Myocyte (in vitro differentiated cells): ENCODE measurements at regions not wholly inside any gene's neighbourhood (a gene's known extent, or its start where the extent isn't known, plus 50 kb on each side); places are given as distances from the start of the nearest gene placed in this dataset.
"Not testable (repeated sequence)": the region's sequence is repeated elsewhere in the genome, so short reads cannot be mapped to it uniquely, and the experiment has no call there.

Experiments
- DNase-seq: peaks from one replicate; pipeline ENCODE4 v3.0.0-alpha.2; 2012; ENCODE audit warnings: low read depth

- DNase-seq = peak; percentile 1
Observed at GRCh38 chr20:48060841-48061720, 275.8 kb upstream of the SULF2 start.

DNA sequence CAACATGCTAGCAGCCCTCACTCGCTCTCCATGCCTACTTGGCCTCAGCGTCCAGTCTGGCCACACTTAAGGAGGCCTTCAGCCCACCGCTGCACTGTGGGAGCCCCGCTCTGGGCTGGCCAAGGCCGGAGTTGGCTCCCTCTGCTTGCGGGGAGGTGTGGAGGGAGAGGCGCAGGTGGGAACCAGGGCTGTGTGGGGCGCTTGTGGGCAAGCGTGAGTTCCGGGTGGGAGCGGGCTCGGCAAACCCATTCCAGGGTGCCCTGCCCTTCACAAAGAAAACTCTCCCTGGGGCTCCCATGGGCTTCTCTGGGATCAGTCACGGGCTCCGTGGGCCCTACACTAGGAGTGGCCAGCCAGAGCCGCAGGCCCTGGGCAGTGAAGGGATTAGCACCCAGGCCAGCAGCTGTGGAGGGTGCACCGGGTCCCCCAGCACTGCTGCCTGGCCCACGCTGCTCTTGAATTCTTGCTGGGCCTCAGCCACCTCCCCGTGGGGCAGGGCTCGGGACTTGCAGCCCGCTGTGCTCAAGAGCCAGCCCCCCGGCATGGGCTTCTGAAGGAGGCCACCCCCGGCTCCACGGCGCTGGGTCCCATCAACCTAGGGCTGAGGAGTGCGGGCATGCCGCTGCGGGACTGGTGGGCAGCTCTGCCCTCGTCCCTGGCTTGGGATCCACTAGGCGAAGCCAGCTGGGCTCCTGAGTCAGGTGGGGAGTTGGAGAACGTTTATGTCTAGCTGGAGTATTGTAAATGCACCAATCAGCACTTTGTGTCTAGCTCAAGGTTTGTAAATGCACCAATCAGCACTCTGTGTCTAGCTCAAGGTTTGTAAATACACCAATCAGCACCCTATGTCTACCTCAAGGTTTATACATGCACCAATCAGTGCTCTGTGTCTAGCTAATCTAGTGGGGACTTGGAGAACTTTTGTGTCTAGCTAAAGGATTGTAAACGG, 273.6 kb upstream of the SULF2 start:
- DNase-seq = no peak

DNA sequence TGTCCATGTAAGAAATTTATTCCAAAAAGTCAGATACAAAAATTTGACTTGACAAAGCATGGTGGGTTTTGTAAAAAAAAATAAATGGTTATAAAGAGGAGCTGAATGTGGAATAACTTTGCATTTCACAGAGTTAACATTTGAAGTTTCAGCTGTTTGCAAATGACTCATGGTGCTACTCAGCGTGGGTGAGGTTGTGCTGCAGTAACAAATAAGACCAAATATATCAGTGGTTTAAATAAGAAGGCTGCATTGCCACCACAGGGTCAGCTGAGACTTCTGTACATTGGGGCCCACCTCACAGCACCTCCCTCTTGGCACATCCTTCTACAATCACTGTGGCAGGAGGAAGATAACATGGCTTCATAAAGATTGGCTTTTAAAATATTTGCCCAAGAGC, 272.5 kb upstream of the SULF2 start:
- DNase-seq = no peak

DNA sequence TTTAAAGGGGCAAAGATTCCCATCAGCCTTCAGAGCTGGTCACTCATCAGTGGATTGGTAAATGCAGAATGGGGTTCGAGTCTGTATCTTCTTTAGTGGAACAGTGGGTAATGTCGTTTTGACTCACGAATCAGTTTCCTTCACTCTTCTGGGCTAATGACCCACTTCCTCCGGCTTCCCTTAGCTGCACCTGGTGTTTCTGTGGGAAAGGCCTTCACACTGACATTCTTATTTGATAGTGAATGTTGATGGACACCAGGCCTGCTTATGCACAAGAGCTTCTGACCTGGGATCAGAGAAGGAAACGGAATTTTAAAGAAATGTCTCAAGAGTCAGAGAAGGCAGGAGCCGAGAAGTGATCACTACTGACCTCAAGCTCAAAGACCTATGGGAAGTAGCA, 272.0 kb upstream of the SULF2 start:
- DNase-seq = no peak

DNA sequence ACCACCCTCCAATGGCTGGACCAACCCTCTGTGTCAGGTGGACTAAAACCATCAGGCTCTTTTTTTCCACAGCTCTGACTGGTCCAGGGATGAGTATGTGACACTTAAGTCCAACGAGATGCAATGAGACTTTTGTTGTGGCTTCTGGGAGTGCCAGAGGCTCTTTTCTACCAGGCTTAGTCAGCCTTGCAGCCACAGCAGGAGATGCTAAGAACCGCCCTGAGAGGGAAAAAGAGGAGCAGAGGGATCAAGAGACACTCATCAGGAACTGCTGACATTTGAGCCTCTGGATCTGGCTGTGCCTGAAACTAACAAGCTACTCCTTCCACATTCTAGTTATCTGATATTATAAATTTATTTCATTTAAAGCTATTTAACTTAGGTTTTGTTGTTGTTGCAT, 270.9 kb upstream of the SULF2 start:
- DNase-seq = no peak

DNA sequence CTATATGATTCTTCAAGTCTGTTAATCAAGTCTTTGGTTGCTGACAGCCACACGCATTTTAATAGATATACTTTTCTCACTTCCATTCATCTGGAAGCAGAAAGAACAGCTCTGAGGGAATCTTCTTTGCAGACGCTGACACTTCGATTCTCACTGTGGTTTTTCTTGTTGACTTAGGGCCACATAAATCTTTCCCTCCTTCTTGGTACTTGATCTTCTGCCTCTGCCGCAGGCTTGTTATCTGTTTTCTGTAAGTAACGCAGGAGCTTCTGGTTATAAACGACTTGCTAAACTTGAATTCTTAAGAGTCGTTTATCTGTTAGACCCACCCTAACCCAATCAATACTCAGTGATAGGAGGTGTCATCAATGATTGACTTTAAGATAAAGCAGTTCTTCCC, 268.8 kb upstream of the SULF2 start:
- DNase-seq = no peak

GRCh38 chr20:48052475-48052835, 267.2 kb upstream of the SULF2 start:
- no peak for DNase-seq

GRCh38 chr20:48051794-48052474, 266.7 kb upstream of the SULF2 start:
- DNase-seq = no peak

DNA sequence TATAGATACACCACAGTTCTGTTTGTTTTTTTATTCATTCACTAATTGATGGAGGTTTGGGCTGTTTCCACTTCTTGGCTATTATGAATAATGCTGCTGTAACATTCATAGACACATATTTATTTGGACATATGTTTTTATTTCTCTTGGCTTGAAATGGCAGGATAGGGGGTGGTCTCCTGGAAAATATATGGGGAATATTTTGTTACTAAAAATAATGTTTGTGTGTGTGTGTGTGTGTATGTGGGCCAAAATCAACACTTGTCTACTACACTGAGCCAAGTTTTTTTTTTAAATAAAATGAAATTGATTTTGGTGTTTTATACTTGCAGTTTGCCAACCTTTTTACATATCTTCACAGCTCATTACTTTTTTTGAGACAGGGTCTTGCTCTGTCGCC, 264.4 kb upstream of the SULF2 start:
- DNase-seq = no peak

DNA sequence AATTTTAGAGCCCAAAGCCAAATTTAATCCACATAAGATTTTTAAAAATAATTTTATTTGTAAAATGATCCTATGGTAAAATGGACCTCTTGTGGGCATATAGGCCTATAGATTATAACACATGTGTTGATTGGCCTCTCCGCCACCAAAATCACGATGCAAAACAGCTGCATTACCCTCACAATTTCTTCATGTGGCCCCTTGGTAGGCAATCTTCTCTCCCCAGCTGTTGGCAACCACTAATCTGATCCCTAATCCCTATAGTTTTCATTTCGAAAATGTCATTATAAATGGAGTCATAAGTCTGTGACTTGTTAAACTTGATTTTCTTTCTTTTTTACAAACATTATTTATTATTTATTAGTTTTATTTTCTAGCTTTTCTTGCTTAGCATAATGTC, 263.9 kb upstream of the SULF2 start:
- DNase-seq = no peak

DNA sequence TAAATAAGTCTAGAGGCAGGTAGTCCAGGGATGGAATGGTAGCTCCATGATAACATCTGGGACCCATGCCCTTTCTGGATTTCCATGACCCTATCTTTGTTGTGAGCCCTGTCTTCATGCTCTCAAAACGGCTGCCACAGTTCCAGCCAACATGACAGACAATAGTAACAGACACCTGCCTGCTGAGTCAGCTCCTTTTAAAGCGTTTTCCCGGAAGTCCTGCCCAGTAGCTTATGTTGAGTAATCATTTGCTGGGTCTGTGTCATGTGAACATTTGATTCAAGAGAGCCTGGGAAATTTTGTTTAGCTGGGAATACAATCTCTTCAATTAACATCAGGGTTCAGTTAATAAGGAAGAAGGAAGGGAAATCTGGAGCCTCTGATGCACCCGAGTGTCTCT, 262.2 kb upstream of the SULF2 start:
- no peak for DNase-seq

- no peak for DNase-seq
Observed at GRCh38 chr20:48042628-48043027, 257.3 kb upstream of the SULF2 start.

GRCh38 chr20:48041078-48041780, 255.9 kb upstream of the SULF2 start:
- DNase-seq = no peak

DNA sequence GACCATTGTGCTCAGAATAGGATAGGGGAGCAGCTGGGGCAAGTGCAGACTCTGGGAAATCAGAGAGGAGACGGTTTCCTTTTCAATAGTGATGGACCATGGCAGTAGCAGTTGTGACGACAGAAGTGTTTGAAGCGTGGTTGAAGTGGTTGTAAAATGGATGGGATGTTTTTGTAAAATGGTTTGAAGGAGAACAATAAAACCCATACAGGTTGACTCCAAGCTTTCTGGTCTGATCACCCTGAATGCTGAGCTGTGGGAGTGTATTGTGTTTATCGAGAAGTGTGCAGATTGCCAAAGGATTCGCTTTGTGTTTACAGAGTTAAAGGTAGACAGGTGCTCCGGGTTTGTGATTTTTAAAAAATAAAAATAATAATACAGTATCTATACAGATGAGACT, 255.2 kb upstream of the SULF2 start:
- no peak for DNase-seq

DNA sequence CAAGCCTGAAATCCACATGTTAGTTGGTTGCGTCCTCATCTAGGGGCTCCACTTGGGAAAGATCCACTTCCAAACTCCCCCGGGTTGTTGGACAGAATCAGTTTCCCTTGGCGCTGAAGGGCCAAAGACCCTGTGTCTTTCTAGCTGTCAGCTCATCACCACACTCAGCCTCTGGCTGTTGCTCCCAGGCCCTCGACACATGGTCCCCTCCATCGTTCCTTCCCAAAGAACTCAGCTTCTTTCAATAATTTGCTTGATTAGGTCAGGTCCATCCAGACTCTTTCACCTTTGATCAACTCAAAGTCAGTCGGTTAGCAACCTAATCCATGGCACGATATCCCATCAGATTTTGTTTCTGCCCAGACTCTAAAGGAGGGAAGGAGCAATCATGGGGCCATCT, 254.8 kb upstream of the SULF2 start:
- DNase-seq = no peak

DNA sequence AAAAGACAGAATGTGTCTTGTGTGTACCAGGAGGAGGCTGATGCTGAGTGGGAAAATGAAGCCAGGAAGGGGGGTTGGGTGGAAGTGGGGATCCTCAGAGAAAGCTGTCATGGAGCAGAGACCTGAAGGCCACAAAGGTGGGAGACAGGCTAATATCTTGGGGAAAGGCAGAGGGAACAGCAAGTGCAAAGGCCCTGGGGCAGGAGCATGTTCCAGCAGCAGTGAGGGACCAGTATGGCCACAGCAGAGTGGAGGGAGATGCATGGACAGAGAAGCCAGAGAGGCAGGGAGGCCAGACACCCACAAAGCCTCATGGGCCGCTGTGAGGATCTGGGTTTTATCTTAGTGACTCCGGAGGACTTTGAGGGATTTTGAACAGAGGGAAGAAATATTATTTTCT, 254.2 kb upstream of the SULF2 start:
- no peak for DNase-seq

DNA sequence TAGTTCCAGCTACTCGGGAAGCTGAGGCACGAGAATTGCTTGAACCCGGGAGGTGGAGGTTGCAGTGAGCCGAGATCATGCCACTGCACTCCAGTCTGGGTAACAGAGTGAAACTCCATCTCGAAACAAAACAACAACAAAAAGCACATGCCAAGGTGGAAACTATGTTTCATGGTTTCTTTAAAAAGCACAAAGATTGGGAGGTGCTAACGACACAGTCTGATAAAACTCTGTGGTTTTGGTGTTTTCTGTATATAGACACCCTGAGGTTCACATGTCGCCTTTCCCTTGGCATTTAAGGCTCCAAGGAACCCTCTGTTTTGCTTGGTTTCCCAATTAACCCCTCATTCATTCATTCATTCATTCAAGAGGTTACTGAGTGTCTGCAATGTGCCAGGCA, 253.4 kb upstream of the SULF2 start:
- no peak for DNase-seq

DNA sequence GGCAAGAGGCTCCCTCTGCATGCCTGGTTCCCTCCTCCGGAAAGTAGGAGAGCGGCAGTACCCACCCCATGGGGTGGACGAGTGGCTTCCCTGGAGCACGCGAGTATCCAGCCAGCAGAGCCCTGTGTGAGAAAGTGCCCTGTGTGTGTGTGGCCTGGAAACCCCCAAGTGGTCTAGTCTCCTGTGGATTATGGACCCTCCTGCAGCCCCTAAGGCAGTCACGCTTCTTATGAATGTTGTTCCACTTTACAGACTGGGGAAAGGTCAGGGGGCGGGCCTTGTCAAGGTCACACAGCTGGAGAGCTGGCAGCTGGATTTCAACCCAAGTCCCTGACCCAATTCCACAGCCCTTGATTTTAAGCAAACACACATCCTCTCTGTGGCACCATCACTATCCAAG, 252.5 kb upstream of the SULF2 start:
- DNase-seq = not testable (repeated sequence)

- no peak for DNase-seq
Observed at GRCh38 chr20:48035961-48036731, 250.9 kb upstream of the SULF2 start.

GRCh38 chr20:48034751-48035150, 249.5 kb upstream of the SULF2 start:
- no peak for DNase-seq
